SK-N-MC (cell line): ENCODE measurements at regions not wholly inside any gene's neighbourhood (a gene's known extent, or its start where the extent isn't known, plus 50 kb on each side); places are given as distances from the start of the nearest gene placed in this dataset.
"Not testable (repeated sequence)": the region's sequence is repeated elsewhere in the genome, so short reads cannot be mapped to it uniquely, and the experiment has no call there.

Experiments
- EZH2 ChIP-seq: fragments of 200-600 bp; sonication (generic); IDR thresholded peaks from one replicate; pipeline ENCODE4 v1.6.1; 2017; ENCODE audit warnings: antibody characterized with exemption
- FOXP2 ChIP-seq: optimal IDR thresholded peaks from 2 replicates; pipeline ENCODE3; 2011; ENCODE audit warnings: mild to moderate bottlenecking, moderate library complexity; ENCODE audit not compliant: insufficient read depth; ENCODE audit errors: extremely low read length, control extremely low read depth
- POLR2AphosphoS5 ChIP-seq: IDR thresholded peaks from 2 replicates; pipeline ENCODE4 v1.6.1; 2012; ENCODE audit warnings: mild to moderate bottlenecking, low read depth, low read length, borderline replicate concordance

DNA sequence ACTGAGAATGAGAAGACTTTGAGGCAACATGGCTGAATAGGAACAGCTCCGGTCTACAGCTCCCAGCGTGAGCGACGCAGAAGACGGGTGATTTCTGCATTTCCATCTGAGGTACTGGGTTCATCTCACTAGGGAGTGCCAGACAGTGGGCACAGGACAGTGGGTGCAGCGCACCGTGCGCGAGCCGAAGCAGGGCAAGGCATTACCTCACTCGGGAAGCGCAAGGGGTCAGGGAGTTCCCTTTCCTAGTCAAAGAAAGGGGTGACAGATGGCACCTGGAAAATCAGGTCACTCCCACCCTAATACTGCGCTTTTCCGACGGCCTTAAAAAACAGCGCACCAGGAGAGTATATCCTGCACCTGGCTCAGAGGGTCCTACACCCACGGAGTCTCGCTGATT, 829.9 kb downstream of the GLUD2 start:
- not testable (repeated sequence) for TF ChIP-seq POLR2AphosphoS5, FOXP2, EZH2
